Tibial nerve (tissue), 3 donors: ENCODE measurements at regions not wholly inside any gene's neighbourhood (a gene's known extent, or its start where the extent isn't known, plus 50 kb on each side); places are given as distances from the start of the nearest gene placed in this dataset.

ENCODE experiments used
- POLR2A ChIP-seq, 2 donors: fragments of 450-650 bp; IDR thresholded peaks; one replicate each; pipeline ENCODE4 v1.6.1; 2017; ENCODE audit warnings: antibody characterized with exemption in 2 of 2, mild to moderate bottlenecking in 2 of 2, moderate library complexity in 2 of 2
- TF ChIP-seq, protein P1 (sequence below), 5 experiments: fragments of 200-600 bp in 3 of 5; fragments of 450-650 bp in 2 of 5; sonication (generic) in 3 of 5; IDR thresholded peaks; one replicate each; pipeline ENCODE4 v1.5.1; 2016 to 2019; ENCODE audit warnings: antibody characterized with exemption in 5 of 5, mild to moderate bottlenecking in 3 of 5, moderate library complexity in 2 of 5

DNA sequence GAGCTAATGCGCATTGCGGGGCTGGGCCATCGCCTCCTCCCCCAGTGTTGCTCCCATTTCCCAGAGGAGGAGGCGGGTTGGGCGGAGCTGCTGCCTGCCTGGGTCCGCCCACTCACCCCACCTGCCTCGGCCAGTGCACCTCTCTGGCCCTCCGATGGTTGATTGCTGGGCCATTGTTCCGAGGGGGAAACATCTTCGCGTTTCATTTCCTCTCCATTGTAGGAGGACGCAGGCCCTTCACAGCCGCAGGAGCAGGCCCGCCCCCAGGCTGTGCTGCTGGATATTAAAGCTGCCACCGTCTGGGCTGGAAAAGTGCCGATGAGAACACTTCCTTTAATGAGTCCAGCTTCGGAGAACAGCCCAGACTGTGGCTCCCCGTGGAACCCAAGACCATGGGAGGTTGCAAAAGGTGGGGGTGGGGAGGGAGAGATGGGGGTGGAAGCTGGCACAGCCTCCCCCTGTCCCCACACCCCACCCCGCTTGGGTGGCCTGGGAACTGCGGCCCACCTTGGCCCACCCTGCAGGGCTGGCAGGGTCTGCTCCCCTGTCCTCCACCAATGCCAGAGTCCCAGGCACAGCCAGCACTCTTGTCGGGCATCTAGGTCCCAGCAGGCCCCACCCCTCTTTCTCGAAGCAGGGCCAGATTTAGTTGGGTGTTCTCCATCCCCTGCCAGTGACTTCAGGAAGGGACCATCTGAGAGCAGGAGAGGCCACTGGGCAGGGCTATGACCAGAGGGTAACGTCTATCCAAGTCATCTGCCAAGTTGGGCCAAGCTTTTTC is 96.6 kb downstream of the ADRA2C start:
- TF ChIP-seq, protein P1, sequence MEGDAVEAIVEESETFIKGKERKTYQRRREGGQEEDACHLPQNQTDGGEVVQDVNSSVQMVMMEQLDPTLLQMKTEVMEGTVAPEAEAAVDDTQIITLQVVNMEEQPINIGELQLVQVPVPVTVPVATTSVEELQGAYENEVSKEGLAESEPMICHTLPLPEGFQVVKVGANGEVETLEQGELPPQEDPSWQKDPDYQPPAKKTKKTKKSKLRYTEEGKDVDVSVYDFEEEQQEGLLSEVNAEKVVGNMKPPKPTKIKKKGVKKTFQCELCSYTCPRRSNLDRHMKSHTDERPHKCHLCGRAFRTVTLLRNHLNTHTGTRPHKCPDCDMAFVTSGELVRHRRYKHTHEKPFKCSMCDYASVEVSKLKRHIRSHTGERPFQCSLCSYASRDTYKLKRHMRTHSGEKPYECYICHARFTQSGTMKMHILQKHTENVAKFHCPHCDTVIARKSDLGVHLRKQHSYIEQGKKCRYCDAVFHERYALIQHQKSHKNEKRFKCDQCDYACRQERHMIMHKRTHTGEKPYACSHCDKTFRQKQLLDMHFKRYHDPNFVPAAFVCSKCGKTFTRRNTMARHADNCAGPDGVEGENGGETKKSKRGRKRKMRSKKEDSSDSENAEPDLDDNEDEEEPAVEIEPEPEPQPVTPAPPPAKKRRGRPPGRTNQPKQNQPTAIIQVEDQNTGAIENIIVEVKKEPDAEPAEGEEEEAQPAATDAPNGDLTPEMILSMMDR (IDR thresholded peaks at IDR 0.05): no peak
- no peak for TF ChIP-seq POLR2A (IDR thresholded peaks at IDR 0.05)
